IPS-11a (cell line): ENCODE measurements at regions not wholly inside any gene's neighbourhood (a gene's known extent, or its start where the extent isn't known, plus 50 kb on each side); places are given as distances from the start of the nearest gene placed in this dataset.

Experiments
- H3K4me3 ChIP-seq: one replicate; pipeline ENCODE4 v1.5.1; 2013; ENCODE audit warnings: low read depth, low read length, control low read depth

GRCh38 chr9:129490583-129491486, 130.1 kb downstream of the C9orf50 start:
- H3K4me3 ChIP-seq = no peak overlapping the region

- no peak overlapping the region for H3K4me3 ChIP-seq
These were observed 130.9 kb downstream of the C9orf50 start for GRCh38 chr9:129489838-129490582.

GRCh38 chr9:129487658-129488483, 133.0 kb downstream of the C9orf50 start:
- H3K4me3 ChIP-seq = no peak overlapping the region

DNA sequence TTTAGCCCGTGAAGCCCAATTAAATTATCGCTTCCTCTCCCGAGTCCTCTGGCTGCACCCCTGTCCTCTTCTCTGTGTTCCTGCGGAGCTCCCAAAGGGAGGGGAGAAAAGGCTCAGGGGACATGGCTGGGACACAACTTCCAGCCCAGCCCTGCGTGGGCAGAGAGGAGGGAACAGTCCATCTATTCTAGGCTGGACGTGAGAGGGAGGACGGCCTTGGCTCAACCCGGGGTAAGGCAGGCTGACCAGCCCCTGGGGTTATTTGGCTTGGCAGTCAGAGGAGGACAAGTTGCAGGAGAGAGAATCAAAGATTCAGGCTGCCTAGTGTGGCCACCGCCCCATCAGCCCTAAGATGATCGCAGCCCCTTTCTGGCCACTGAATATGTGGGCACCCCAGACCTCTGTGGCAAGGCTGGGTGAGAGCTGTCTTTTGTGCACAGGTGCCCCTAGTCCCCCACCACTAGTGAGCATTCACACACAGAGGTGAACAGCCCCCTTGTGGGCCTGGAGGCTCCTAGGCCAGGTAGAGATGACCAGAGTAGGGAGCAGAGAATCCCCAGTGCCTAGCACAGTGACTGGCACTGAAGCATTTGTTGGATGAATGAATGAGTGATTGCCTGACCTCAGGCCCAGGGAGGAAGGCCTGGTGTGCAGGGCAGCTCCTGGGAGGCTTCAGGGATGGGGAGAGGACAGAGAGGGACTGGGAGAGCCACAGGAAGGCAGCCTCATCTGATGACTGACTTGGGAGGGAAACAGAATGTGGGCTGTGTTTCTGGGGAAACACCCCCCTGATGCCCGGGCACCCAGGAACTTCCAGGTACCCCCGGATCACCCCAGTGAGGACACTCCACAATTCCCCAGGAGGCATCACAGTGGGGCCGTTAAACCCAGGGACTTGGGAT, 133.9 kb downstream of the C9orf50 start:
- no peak overlapping the region for H3K4me3 ChIP-seq

DNA sequence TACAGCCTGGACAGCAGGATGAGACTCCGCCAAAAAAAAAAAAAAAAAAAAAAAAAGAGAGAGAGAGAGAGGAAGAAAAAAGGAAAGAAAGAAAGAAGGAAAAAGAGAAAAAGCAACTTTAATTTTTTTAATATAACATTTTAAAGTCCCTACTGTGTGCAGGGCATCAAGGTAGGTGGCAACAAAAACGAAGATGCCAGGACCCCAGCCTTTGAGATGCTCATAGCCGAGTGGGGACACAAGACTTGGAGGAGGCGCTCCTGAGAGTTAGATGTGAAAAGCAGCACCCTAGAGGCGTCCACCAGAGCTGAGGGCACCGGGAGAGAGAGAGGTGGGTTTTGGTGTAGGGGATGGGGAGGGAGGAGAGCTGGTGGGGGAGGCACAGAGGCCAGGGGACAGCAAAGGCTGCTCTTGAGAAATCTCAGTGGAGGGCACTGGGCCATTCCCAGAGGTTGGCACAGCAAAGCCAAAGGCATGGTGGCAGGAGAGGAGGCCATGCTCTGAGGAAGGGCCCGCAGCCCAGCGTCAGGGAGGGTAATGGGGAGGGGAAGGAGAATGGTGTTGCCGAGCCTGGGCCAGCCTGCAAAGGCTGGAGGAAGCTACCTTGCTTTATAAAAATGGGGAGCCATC, 135.6 kb downstream of the C9orf50 start:
- H3K4me3 ChIP-seq = no peak overlapping the region

GRCh38 chr9:129484352-129485000, 136.4 kb downstream of the C9orf50 start:
- no peak overlapping the region for H3K4me3 ChIP-seq

GRCh38 chr9:129483415-129484351, 137.2 kb downstream of the C9orf50 start:
- peak overlapping the region; percentile 20 for H3K4me3 ChIP-seq

DNA sequence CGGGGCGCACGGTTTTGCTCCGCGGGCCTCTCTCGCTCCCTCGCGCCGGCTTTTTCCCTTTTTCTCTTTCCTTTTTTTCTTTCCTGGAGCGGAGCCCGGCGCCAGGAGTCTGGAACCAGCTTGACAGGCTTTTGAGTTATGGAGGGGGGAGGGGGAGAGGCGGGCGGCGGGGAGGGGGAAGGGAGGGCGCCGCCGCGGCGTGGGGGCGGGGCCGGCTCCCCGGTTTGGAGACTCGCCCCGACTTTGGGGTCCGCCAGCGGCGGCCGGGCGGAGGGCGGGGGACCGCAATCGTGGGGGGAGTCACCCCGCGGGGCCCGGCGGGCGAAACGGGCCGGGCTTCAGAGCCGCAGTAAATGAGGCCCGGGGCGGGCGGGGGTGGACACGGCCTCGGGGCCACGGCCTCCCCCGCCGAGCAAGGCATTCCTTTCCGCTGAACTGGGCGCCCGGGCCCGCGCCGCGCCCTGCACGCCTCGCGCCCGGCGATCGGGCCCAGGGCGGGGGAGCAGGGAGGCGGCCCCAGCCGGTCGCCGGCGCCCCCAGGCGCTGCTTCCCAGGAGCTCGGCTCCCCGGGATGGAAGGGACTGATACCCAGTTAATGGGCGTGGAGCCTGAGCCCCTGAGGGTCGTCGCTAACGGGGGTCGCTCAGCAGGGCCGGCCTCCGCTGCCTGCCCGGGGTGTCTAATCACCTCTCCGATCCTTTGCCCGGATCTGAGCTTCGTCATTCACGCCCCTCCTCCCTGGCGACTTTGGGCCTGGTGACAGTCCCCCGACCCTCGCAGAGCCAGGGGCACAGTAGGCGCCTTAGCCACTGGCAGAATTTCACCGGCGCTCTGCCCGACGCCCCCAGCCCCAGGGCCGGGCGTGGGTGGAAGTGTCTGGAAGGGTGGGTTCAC, 138.1 kb downstream of the C9orf50 start:
- H3K4me3 ChIP-seq = peak overlapping the region; percentile 20

DNA sequence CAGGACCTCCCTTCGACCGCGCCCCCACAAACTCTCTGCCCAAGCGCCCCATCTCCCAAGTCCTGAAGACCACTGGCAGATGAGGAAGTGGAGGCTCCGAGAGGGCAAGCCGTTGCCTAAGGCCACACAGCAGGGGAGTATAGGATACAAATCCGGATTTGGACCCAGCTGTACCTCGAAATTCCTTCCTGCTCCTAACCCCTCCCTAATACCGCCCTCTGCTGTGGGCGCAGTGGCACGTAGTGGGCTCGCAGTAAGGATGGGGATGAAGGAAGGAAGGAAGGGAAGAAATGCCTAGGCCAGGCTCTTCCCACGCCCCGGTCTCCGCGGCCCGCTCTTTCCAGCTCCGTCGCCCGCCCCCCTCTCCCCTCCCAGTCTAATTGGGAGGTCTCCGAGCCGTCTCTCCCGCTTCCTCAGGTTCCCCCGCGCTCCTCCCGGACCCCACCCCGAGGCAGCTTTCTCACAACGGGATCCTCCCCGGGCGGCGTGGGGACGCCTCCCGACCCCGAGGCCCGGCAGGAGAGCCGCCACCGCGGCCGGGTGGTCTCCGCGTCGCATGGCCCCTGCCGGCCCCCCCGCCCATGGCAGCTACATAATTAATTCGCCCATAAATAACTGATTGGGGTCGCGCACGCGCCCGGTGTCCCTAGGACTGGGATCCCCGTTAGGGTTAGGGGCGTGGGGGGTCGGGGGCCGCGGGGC, 138.9 kb downstream of the C9orf50 start:
- peak overlapping the region; percentile 24 for H3K4me3 ChIP-seq

DNA sequence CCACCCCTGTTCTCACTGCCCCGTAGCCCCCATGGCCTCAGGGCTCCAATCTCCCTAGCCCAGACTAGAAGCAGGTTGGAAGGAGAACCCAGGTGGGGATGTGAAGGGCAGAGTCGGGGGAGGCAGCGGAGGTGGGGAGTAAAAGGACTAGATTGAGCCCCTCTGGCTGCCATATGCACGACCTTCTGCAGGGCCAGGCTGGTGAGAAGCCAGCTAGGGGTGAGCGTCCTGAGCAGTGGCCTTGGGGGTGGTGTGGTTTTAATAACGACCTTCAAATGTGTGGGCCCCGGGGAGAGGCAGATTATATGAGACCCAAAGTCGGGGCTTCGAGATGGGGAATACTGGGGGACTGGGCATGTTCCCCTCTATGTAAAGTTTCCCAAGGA, 139.5 kb downstream of the C9orf50 start:
- no peak overlapping the region for H3K4me3 ChIP-seq

GRCh38 chr9:129480745-129481144, 140.2 kb downstream of the C9orf50 start:
- no peak overlapping the region for H3K4me3 ChIP-seq

GRCh38 chr9:129480227-129480626, 140.7 kb downstream of the C9orf50 start:
- no peak overlapping the region for H3K4me3 ChIP-seq

DNA sequence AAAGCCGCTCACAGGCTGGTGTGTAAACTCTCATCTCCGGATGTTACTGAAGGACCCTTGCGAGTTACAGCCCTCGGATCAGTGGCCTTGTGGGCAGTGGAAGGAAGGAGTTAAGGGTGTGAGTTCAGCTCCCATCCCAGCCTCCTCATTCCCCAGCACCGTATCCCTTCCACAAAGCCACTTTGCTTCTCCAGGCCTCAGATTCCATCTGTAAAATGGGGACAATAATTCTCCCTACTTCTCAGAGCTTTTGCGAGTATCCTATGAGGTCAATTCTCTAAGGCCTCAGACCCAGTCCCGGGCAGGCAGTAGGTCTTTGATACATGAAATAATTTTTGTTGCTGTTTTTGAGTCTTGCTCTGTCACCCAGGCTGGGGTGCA, 141.3 kb downstream of the C9orf50 start:
- H3K4me3 ChIP-seq = no peak overlapping the region

- no peak overlapping the region for H3K4me3 ChIP-seq
These were observed 141.8 kb downstream of the C9orf50 start for GRCh38 chr9:129478961-129479630.

DNA sequence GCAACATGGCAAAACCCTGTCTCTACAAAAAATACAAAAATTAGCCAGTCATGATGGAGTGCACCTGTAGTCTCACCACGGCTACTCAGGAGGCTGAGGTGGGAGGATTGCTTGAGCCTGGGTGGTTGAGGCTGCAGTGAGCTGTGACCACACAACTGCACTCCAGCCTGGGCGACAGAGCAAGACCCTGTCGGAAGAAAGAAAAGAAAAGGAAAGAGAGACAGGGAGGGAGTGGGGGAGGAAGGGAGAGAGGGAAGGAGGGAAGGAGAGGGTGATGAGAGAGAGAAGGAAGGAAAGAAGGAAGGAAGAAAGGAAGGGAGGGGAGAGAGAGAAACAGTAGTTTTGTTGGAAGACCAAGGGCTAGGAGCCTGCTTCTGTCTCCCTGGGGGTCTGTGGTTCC, 142.4 kb downstream of the C9orf50 start:
- no peak overlapping the region for H3K4me3 ChIP-seq
